Heart right ventricle (tissue), 16 donors: ENCODE measurements at regions not wholly inside any gene's neighbourhood (a gene's known extent, or its start where the extent isn't known, plus 50 kb on each side); places are given as distances from the start of the nearest gene placed in this dataset.

Experiments
- ATAC-seq, 8 donors: fragments of 200-7000 bp; cut with Tn5 transposase; one replicate each; pipeline ENCODE4 v1.9.1; 2020; ENCODE audit warnings: mild to moderate bottlenecking in 8 of 8, moderate library complexity in 8 of 8, moderate number of reproducible peaks in 1 of 8
- DNase-seq, 2 donors: peaks; one replicate each; pipeline ENCODE4 v3.0.0-alpha.2; 2020
- H3K27ac ChIP-seq, 10 donors: fragments of 200-600 bp; sonication (generic) in 2 of 10; one replicate each; pipeline versions ENCODE4 v1.5.0 to v1.8.0; 2020 to 2022; ENCODE audit warnings: mild to moderate bottlenecking in 3 of 10
- H3K27me3 ChIP-seq, 7 donors: fragments of 200-600 bp; one replicate each; pipeline ENCODE4 v1.8.0; 2021 to 2022; ENCODE audit warnings: mild to moderate bottlenecking in 2 of 7
- H3K36me3 ChIP-seq, 9 donors: fragments of 200-600 bp; sonication (generic) in 1 of 9; one replicate each; pipeline versions ENCODE4 v1.5.0 to v1.8.0; 2020 to 2022; ENCODE audit warnings: mild to moderate bottlenecking in 2 of 9
- H3K4me1 ChIP-seq, 9 donors: fragments of 200-600 bp; sonication (generic) in 1 of 9; one replicate each; pipeline versions ENCODE4 v1.5.0 to v1.8.0; 2020 to 2022; ENCODE audit warnings: mild to moderate bottlenecking in 4 of 9
- H3K4me3 ChIP-seq, 10 donors: fragments of 200-600 bp; sonication (generic) in 2 of 10; one replicate each; pipeline versions ENCODE4 v1.5.0 to v1.8.0; 2020 to 2022; ENCODE audit warnings: mild to moderate bottlenecking in 7 of 10, moderate library complexity in 2 of 10
- H3K9me3 ChIP-seq, 11 donors: fragments of 200-600 bp in 10 of 11; sonication (generic) in 2 of 11; one replicate each; pipeline versions ENCODE4 v1.5.0 to v1.8.0; 2013 to 2022; ENCODE audit warnings: mild to moderate bottlenecking in 2 of 11, control low read depth in 1 of 11, moderate library complexity in 1 of 11
- WGBS, 2 donors: extraction: QIAGEN DNeasy Blood & Tissue Kit; methylation state at CpG; one replicate each; pipeline ENCODE4 v1.1.7; 2013; ENCODE audit warnings: inconsistent platforms in 1 of 2; 5-methylcytosine and 5-hydroxymethylcytosine counted together
- intact Hi-C, 10 donors: fragments of 100-400 bp; cut with DNase I; formaldehyde crosslinking; loops; one replicate each; pipeline versions ENCODE4 v1.11.1 to v1.14.2; 2022
- TF ChIP-seq, protein P1 (sequence below), 9 donors: fragments of 200-600 bp; sonication (generic) in 2 of 9; IDR thresholded peaks; one replicate each; pipeline versions ENCODE4 v1.5.0 to v1.8.0; 2021 to 2022; ENCODE audit warnings: antibody characterized with exemption in 9 of 9, mild to moderate bottlenecking in 5 of 9, moderate library complexity in 1 of 9
- donor health status: Arrhythmogenic right ventricular cardiomyopathy.
- donor health status: ischemic (EF 13 %, LVEDD 7.1; RV severe dilation, severe dysfunction).
- donor health status: healthy with polysubstance abuse.
- donor health status: DM: no; HTN: yes; CAD: no.
- donor health status: DM: no; HTN: no; CAD: no.
- donor health status: ischemic (EF 25% LVEDD 6.9; RV normal size, moderate dysfunction).
- donor health status: ischemic (EF 25% LVEDD 5.7; RV mildly dilated, moderate dysfunction).
- donor health status: healthy.
- donor health status: DM: yes; HTN: yes; CAD: no.
- donor health status: Ischemic cardiomyopathy.
- donor health status: ischemic (EF 35%, LVEDD 5.7; RV mildly dilated, moderate dysfunction).
- donor health status: nonischemic (EF 11% LVEDD 7.7; RV severe dilation, severe dysfunction).
- donor health status: DM: yes; HTN: yes; CAD: no.
- donor health status: PGD.
- donor health status: ischemic (EF 29% LVEDD 5.4; RV normal size, mild dysfunction).
- donor health status: nonischemic (EF 23%, LVEDD 6.1; RV moderate dilation, normal function).

DNA sequence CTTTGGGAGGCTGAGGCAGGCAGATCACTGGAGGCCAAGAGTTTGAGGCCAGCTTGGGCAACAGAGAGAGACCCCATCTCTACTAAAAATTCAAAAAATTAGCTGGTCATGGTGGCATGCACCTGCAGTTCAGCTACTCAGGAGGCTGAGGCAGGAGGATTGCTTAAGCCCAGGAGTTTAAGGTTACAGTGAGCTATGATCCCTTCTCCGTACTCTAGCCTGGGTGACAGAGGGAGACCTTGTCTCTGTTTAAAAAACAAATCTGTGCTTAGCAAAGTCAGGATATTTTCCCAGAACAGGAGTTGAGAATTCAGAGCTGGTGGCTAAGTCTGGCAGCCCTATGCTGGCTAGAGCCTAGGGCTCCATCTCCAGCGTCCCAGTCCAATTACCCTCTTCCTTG, 142.9 kb upstream of the PZP start:
- no peaks in the 10 kb centered on the region for H3K27me3 ChIP-seq
- H3K4me1 ChIP-seq, result no peaks in the 10 kb centered on the region
- intact Hi-C loops, result no loop called here
- H3K36me3 ChIP-seq, result no peaks in the 10 kb centered on the region
- TF ChIP-seq, protein P1, sequence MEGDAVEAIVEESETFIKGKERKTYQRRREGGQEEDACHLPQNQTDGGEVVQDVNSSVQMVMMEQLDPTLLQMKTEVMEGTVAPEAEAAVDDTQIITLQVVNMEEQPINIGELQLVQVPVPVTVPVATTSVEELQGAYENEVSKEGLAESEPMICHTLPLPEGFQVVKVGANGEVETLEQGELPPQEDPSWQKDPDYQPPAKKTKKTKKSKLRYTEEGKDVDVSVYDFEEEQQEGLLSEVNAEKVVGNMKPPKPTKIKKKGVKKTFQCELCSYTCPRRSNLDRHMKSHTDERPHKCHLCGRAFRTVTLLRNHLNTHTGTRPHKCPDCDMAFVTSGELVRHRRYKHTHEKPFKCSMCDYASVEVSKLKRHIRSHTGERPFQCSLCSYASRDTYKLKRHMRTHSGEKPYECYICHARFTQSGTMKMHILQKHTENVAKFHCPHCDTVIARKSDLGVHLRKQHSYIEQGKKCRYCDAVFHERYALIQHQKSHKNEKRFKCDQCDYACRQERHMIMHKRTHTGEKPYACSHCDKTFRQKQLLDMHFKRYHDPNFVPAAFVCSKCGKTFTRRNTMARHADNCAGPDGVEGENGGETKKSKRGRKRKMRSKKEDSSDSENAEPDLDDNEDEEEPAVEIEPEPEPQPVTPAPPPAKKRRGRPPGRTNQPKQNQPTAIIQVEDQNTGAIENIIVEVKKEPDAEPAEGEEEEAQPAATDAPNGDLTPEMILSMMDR (IDR thresholded peaks at IDR 0.05), result no peak
- DNase-seq, result no peak
- WGBS, 2 donors, result 91 to 94% methylated on average over 2 of the region's 2 CpGs
- no peak overlapping the region for H3K4me3 ChIP-seq
- H3K9me3 ChIP-seq, result peaks cover 0 to 38% (median 16%) of the 10 kb centered on the region in 11 donors
- ATAC-seq, result no peak
- no peak overlapping the region for H3K27ac ChIP-seq

DNA sequence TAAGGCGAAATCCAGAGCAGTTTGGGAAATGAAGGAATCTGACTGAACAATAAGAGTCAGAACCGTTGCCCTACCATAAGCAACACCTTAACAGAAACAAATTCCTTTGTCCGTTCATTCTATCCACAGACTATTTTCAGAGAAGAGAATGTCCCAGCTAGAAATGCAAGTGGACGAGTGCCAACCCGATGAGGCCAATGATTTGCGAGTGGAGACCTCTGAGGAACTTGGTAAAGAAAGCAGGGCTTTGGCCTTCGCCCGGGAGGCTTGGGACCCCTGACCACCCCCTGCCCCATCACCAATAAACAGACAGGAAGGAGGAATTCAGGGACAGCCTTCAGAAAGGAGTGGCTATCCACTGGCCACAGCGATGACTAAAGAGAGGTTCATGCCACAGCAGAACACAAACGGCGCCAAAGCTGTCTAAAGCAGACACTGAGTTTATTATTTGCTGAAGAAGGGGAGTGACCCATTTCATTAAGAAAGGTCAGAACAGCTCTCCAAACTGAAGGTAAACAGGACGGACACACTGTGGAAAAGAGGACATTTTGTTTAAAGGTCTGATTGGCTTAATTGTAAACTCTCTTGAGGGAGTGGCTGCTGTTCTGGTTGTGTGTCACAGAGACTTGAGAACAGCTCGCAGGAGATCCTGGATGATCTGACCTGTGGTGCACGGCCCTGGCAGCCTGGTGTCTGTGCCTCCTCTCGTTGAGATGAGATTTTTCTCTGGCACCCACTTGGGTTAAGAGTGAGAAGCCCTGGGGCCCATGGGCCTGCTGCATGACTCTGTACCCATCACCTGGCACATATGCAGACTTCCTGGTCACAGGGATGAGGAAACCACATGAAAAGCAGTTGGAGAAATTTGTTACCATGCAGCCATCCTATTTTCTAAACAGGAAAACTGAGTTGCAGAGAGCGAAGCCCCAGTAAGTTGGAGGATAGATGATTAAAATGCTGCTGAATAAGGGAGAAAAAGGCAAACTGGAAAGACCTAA, 142.0 kb upstream of the PZP start:
- no peak for DNase-seq
- 62 to 63% methylated on average over 16 of the region's 16 CpGs for WGBS, 2 donors
- no peak overlapping the region for H3K27ac ChIP-seq

DNA sequence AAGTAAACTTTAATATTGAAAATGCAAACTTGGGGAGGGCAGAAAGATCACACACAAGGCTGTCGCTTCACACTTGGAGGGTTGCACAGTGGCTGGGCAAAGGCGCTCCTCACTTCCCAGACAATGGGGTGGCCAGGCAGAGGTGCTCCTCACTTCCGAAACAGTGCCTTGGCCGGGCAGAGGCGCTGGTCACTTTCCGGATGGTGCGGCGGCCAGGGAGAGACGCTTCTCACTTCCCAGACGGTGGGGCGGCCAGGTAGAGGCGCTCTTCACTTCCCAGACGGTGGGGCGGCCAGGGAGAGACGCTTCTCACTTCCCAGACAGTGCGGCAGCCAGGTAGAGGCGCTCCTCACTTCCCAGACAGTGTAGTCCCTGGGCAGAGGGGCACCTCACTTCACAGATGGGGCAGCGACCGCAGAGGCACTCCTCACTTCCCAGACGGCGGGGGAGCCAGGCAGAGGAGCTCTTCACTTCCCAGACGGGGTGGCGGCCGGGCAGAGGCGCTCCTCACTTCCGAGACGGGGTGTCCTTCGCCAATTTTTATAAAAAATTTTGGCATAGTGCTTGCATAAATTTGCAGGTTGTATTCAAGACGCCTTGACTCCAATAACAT, 140.8 kb upstream of the PZP start:
- TF ChIP-seq, protein P1 (IDR thresholded peaks at IDR 0.05), result no peak
- ATAC-seq (no peak), DNase-seq (no peak)
- H3K9me3 ChIP-seq, result peaks cover 0 to 18% (median 9%) of the 10 kb centered on the region in 11 donors
- intact Hi-C loops, result no loop called here
- H3K4me1 ChIP-seq, result no peaks in the 10 kb centered on the region
- 93 to 95% methylated on average over 29 of the region's 29 CpGs for WGBS, 2 donors
- no peak overlapping the region for H3K27ac ChIP-seq
- H3K36me3 ChIP-seq, result no peaks in the 10 kb centered on the region
- H3K27me3 ChIP-seq, result no peaks in the 10 kb centered on the region
- H3K4me3 ChIP-seq, result no peak overlapping the region

More for the DNA sequence above, 142.0 kb upstream of the PZP start:
- Histone ChIP-seq H3K27me3 (no peaks in the 10 kb centered on the region), H3K4me1 (no peaks in the 10 kb centered on the region), H3K36me3 (no peaks in the 10 kb centered on the region), H3K4me3 (no peak overlapping the region), H3K9me3 (peaks cover 0 to 30% (median 16%) of the 10 kb centered on the region in 11 donors)
- TF ChIP-seq, protein P1 (IDR thresholded peaks at IDR 0.05), result no peak
- intact Hi-C loops, result no loop called here
- no peak for ATAC-seq

DNA sequence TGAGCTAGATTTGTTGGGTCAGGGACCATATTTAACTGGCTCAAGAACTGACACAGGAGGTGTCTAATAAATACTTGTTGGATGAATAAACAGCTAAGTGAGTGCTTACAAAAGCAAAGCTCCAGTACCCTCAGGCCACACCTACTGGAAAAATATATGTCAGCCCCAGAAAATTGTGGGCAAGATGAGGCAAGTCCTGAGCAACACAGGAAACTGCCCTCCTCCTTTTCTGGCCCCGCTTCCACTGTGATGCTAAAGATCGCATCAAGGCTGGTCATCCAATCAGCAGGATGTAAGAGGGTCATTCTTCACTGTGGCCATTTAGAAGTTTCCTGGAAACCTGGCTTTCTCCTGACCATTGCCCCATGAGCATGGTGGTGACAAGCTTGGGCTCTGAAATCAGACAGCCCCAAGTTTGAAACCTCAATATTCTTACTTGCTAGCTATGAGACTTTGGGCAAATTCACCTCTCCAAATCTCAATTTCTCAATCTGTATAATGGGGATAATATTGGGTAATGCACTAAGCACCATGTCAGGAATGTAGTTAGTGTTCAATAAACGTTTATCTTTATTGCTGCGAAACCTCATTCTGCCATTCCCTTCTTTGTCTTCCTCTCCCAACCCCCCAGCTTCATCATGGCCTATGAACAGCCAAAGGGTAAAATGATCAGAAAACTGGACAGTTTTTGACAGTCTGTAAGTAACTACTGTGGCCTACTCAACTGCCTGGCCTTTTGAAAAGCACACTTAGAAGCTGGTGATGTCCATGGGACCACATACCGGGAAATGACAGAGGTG, 139.3 kb upstream of the PZP start:
- intact Hi-C loops, result no loop called here

More for the DNA sequence above, 139.3 kb upstream of the PZP start:
- no peak for DNase-seq
- Histone ChIP-seq H3K4me3 (no peak overlapping the region), H3K27ac (no peak overlapping the region), H3K36me3 (no peaks in the 10 kb centered on the region), H3K9me3 (peaks cover 0 to 3% (median 0%) of the 10 kb centered on the region in 11 donors), H3K27me3 (no peaks in the 10 kb centered on the region), H3K4me1 (no peaks in the 10 kb centered on the region)
- whole genome bisulfite sequencing, 2 donors, result 91 to 95% methylated on average over 5 of the region's 5 CpGs
- TF ChIP-seq, protein P1 (IDR thresholded peaks at IDR 0.05), result no peak
- ATAC-seq, result no peak
